ENCODE measurements at regions not wholly inside any gene's neighbourhood (a gene's known extent, or its start where the extent isn't known, plus 50 kb on each side); places are given as distances from the start of the nearest gene placed in this dataset.

DNA sequence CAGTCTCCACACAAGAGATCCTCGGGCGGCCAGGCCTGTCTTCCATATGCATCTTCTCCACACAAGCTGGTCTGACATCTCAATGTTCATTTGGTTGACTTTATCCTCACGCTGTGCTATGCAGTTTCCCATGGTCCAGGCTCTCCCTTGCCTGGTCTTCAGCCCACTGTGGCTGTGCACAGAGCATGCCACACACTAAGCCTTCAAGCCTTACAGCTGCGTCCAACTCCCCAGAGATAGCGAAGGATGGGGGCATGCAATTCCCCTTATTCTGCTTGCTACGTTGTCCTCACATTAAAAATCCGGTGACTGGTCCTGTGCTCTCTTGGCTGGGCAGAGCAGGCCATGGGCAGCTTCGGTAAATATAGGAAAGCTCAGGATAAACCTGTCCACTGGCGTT lies 188.7 kb upstream of the TCERG1L start:
- POLR2A ChIA-PET, result no interaction called here
- CTCF ChIA-PET, result no interaction called here
- TF ChIP-seq CTCF (IDR thresholded peaks at IDR 0.05; ENCODE audit: insufficient read depth, low read length, missing control alignments), result no peak

GRCh38 chr10:131500892-131501291 lies 189.4 kb upstream of the TCERG1L start:
- ChIA-PET POLR2A (no interaction called here), CTCF (no interaction called here)
- H3K4me3 ChIP-seq (ENCODE audit: low read depth, low read length), result no peak overlapping the region
- DNase-seq (ENCODE audit: low read depth, low spot score), result no peak
- TF ChIP-seq CTCF (IDR thresholded peaks at IDR 0.05; ENCODE audit: insufficient read depth, low read length, missing control alignments), result no peak

More for the DNA sequence above, 188.7 kb upstream of the TCERG1L start:
- DNase-seq (ENCODE audit: low read depth, low spot score), result no peak
- no peak overlapping the region for H3K4me3 ChIP-seq (ENCODE audit: low read depth, low read length)

DNA sequence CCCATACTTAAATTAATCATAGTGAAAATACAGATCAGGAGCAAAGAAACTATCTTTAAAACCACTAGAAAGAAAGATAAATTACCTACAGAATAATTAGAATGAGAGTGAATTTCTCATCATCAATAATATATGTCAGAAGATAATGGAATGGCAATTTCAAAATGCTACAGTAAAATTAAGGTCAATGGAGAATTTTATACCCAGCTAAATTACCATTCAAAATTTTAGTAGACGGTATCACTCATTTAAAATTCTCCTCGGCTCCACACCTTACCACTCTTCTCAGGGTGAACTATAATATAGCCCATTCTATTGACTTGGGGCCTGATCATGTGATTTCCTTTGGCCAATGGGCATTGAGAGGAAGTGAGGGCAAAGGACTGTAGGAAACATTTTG lies 192.5 kb upstream of the TCERG1L start:
- CTCF ChIA-PET, result no interaction called here
- TF ChIP-seq CTCF (IDR thresholded peaks at IDR 0.05; ENCODE audit: insufficient read depth, low read length, missing control alignments), result no peak
- no peak for DNase-seq (ENCODE audit: low read depth, low spot score)
- POLR2A ChIA-PET, result no interaction called here
- H3K4me3 ChIP-seq (ENCODE audit: low read depth, low read length), result no peak overlapping the region

DNA sequence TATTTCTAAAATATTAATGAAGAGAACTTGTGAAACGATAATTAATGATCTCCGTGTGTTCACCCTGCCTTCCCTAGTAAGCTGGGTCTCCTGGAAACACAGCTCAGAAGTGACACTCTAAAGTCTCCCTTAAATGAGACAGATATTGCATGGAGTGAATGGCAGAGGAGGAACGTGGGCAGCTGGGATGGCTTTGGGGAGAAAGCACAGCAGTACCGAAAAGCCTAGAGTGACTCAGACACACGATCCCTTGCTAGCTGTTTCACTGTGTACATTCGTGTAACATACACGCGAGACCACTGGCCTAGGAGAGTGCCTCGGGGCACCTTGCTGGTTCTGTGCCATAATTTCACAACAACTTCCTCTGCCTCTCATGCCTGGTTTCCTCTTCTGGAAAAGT lies 199.9 kb upstream of the TCERG1L start:
- no peak for TF ChIP-seq CTCF (IDR thresholded peaks at IDR 0.05; ENCODE audit: insufficient read depth, low read length, missing control alignments)
- DNase-seq (ENCODE audit: low read depth, low spot score), result no peak
- POLR2A ChIA-PET, result no interaction called here
- CTCF ChIA-PET, result no interaction called here
- H3K4me3 ChIP-seq (ENCODE audit: low read depth, low read length), result no peak overlapping the region

DNA sequence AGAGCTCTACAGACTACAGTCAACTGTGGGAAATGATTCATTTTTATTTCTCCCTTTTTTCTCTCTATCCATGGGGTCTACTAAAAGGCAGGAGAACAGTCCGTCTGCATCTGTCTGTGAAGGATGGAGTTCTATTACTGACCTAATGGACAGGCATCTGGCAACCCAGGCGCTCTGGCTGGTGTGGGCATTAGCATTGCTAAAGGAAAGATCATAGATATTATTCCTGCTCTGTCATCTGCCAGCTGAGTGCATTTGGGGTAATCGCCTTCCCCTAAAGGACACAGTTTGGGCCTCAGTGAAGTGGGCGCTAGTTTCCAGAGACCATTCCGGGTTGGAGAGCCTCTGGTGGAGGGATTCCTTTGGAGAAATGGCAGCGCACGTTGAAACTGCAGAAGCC lies 201.3 kb upstream of the TCERG1L start:
- ChIA-PET POLR2A (no interaction called here), CTCF (no interaction called here)
- no peak for TF ChIP-seq CTCF (IDR thresholded peaks at IDR 0.05; ENCODE audit: insufficient read depth, low read length, missing control alignments)
- DNase-seq (ENCODE audit: low read depth, low spot score), result no peak
- H3K4me3 ChIP-seq (ENCODE audit: low read depth, low read length), result no peak overlapping the region

DNA sequence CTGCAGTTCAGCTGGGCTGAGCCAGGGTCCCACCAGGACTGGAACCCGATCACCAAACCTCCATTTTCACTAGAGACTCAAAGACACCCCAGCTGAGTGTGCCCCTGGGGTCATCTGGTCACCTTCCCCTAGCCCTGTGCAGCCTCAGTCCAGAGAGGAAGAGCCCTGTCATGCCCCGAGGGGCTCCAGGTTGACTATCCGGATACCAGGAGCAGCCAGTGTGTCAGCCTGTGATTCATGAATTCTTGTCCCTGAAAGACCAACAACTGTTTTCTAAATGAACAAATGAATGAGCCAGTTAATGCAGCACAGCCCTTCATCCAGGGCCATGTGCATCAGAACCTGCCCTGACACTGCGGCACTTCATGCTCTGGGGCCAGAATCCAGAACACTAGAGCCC lies 201.9 kb upstream of the TCERG1L start:
- no peak for DNase-seq (ENCODE audit: low read depth, low spot score)
- no peak overlapping the region for H3K4me3 ChIP-seq (ENCODE audit: low read depth, low read length)
- ChIA-PET POLR2A (no interaction called here), CTCF (no interaction called here)
- TF ChIP-seq CTCF (IDR thresholded peaks at IDR 0.05; ENCODE audit: insufficient read depth, low read length, missing control alignments), result no peak
